ENCODE measurements at regions not wholly inside any gene's neighbourhood (a gene's known extent, or its start where the extent isn't known, plus 50 kb on each side); places are given as distances from the start of the nearest gene placed in this dataset.
"Not testable (repeated sequence)": the region's sequence is repeated elsewhere in the genome, so short reads cannot be mapped to it uniquely, and the experiment has no call there.

DNA sequence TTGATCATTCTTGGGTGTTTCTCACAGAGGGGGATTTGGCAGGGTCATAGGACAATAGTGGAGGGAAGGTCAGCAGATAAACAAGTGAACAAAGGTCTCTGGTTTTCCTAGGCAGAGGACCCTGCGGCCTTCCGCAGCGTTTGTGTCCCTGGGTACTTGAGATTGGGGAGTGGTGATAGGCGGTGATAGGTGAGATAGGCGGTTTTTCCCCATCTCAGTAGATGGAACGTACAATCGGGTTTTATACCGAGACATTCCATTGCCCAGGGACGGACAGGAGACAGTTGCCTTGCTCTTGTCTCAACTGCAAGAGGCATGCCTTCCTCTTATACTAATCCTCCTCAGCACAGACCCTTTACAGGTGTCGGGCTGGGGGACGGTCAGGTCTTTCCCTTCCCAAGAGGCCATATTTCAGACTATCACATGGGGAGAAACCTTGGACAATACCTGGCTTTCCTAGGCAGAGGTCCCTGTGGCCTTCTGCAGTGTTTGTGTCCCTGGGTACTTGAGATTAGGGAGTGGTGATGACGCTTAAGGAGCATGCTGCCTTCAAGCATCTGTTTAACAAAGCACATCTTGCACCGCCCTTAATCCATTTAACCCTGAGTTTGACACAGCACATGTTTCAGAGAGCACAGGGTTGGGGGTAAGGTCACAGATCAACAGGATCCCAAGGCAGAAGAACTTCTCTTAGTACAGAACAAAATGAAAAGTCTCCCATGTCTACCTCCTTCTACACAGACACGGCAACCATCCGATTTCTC lies 86.2 kb downstream of the OR2B2 start:
- not testable (repeated sequence) for H3K36me3 ChIP-seq; H3K4me1 ChIP-seq (ENCODE audit: low read depth); H3K27me3 ChIP-seq; DNase-seq (ENCODE audit: low read depth in 1 of 2, low spot score in 1 of 2); H3K27ac ChIP-seq; H3K9me3 ChIP-seq (ENCODE audit: low read depth)
- peak overlapping the region; percentile 74 for H3K4me3 ChIP-seq

DNA sequence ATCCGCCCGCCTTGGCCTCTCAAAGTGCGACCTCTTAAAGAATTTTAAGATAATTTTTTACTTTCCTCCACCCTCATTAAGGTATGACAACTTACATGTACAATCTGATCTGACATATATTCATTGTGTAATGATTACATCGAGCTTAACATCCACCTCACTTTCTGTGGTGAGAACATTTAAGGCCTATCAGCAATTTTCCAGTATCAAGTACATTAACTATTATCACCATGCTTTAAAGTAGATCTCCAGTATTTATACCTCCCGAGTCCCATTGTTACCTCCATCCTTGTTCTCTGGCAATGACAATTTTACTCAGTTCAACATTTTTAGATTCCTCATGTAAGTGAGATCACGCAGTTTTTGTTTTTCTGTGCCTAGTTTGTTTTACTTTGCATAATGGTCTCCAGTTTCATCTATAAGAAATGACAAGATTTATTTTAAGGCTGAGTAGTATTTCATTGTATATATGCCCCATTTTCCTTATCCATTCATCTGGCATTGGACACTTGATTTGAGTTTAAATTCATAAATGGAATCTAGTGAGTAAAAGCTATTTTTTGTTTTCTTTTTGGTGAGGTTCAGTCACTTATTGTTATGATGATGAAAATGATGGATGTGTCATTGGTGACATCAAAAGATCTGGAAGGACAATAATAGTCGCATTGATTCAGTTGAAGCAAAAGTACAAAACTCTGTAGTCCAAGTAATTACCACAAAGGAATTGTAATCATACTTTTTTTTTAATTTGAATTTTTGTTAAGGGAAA lies 87.0 kb downstream of the OR2B2 start:
- H3K36me3 ChIP-seq = no peaks in the 10 kb centered on the region
- H3K4me3 ChIP-seq = peak overlapping the region; percentile 74
- DNase-seq (ENCODE audit: low read depth in 1 of 2, low spot score in 1 of 2) = no peak
- H3K27ac ChIP-seq = peak overlapping the region; percentile 60
- H3K27me3 ChIP-seq = no peaks in the 10 kb centered on the region
- TF ChIP-seq, protein P1, sequence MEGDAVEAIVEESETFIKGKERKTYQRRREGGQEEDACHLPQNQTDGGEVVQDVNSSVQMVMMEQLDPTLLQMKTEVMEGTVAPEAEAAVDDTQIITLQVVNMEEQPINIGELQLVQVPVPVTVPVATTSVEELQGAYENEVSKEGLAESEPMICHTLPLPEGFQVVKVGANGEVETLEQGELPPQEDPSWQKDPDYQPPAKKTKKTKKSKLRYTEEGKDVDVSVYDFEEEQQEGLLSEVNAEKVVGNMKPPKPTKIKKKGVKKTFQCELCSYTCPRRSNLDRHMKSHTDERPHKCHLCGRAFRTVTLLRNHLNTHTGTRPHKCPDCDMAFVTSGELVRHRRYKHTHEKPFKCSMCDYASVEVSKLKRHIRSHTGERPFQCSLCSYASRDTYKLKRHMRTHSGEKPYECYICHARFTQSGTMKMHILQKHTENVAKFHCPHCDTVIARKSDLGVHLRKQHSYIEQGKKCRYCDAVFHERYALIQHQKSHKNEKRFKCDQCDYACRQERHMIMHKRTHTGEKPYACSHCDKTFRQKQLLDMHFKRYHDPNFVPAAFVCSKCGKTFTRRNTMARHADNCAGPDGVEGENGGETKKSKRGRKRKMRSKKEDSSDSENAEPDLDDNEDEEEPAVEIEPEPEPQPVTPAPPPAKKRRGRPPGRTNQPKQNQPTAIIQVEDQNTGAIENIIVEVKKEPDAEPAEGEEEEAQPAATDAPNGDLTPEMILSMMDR (IDR thresholded peaks at IDR 0.05; ENCODE audit: low read depth, low read length) = no peak
- H3K4me1 ChIP-seq (ENCODE audit: low read depth) = no peaks in the 10 kb centered on the region
- H3K9me3 ChIP-seq (ENCODE audit: low read depth) = no peaks in the 10 kb centered on the region

DNA sequence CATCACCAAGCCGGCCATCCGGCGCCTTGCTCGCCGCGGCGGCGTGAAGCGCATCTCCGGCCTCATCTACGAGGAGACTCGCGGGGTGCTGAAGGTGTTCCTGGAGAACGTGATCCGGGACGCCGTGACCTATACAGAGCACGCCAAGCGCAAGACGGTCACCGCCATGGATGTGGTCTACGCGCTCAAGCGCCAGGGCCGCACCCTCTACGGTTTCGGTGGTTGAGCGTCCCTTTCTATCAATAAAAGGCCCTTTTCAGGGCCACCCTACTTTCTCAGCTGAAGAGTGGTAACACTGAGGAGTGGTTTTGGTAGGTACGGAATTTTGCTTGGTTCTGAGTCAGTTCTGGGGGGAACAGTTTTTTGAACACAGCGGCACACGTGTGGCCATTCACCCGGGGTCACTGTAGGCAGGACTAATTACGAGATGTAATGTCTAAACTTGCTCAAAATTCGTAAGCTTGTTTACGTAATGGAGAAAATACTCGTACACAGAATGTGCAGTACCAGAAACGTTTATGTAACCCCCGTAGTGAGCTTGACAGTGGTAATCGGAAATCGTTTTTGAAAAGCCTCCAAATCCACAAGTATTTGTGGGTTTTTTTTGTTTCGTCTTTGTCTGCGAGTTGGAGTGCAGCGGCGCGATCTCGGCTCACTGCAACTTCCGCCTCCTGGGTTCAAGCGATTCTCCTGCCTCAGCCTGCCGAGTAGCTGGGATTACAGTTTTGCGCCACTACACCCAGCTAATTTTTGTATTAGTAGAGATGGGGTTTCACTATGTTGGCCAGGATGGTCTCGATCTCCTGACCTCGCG lies 87.8 kb downstream of the OR2B2 start:
- peak in 1 of 2 donors; percentile 85 for DNase-seq (ENCODE audit: low read depth in 1 of 2, low spot score in 1 of 2)
- H3K36me3 ChIP-seq; H3K27me3 ChIP-seq; H3K4me1 ChIP-seq (ENCODE audit: low read depth); H3K9me3 ChIP-seq (ENCODE audit: low read depth): not testable (repeated sequence)
- Histone ChIP-seq H3K4me3 (peak overlapping the region; percentile 74), H3K27ac (peak overlapping the region; percentile 60)

GRCh38 chr6:27823714-27824210 lies 88.4 kb downstream of the OR2B2 start:
- H3K4me3 ChIP-seq = peak overlapping the region; percentile 52
- H3K27ac ChIP-seq = peak overlapping the region; percentile 71
- not testable (repeated sequence) for H3K9me3 ChIP-seq (ENCODE audit: low read depth); H3K27me3 ChIP-seq; H3K36me3 ChIP-seq; H3K4me1 ChIP-seq (ENCODE audit: low read depth)
- peak; percentile 25 to 65 for DNase-seq (ENCODE audit: low read depth in 1 of 2, low spot score in 1 of 2)

DNA sequence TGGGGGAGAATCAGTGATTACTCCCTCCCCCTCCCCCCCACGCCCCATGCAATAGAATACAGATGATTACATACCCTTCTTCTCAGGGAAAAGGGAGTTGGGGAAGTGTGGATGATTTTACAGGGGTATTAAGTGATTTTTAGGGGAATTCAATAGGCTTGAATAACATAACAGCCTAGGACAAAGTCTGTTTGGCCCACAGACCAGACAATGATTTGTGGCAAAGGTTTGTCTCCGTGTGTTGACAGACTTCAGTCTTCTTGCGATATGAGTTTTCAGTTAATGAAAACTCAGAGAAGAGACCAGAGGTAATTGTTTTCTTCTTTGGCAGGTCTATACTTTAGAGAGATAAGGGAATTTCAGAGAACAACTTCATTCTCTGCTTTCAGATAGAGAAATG lies 95.3 kb downstream of the OR2B2 start:
- H3K27ac ChIP-seq = no peak overlapping the region
- H3K9me3 ChIP-seq (ENCODE audit: low read depth) = no peaks in the 10 kb centered on the region
- no peak for DNase-seq (ENCODE audit: low read depth in 1 of 2, low spot score in 1 of 2)
- no peaks in the 10 kb centered on the region for H3K36me3 ChIP-seq
- H3K4me3 ChIP-seq = no peak overlapping the region
- TF ChIP-seq, protein P1 (IDR thresholded peaks at IDR 0.05; ENCODE audit: low read depth, low read length) = no peak
- peaks cover 4% of the 10 kb centered on the region for H3K4me1 ChIP-seq (ENCODE audit: low read depth)
- H3K27me3 ChIP-seq = no peaks in the 10 kb centered on the region

DNA sequence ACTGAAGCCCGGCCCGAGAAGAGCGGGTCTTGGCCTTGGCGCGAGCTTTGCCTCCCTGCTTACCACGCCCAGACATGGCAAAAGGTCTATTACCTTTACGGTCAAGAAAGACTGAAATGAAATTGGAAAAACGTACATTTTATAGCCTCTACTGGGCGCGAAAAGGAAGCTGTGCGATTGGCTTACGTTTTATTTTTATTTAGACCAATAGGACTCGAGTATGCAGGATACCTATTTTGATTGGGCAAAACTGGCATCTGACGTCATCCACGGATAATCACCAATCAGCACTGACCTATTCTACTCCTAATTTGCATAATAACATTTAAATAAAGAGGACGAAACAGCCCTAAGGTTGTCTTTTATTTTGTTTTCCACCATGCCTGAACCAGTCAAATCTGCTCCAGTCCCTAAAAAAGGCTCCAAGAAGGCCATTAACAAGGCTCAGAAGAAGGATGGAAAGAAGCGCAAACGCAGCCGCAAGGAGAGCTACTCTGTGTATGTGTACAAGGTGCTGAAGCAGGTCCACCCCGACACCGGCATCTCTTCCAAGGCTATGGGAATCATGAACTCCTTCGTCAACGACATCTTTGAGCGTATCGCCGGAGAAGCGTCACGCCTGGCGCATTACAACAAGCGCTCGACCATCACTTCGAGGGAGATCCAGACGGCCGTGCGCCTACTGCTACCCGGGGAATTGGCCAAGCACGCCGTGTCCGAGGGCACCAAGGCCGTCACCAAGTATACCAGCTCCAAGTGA lies 97.4 kb downstream of the OR2B2 start:
- H3K27ac ChIP-seq = no peak overlapping the region
- TF ChIP-seq, protein P1 (IDR thresholded peaks at IDR 0.05; ENCODE audit: low read depth, low read length) = no peak
- H3K27me3 ChIP-seq = no peaks in the 10 kb centered on the region
- peaks cover 7% of the 10 kb centered on the region for H3K4me1 ChIP-seq (ENCODE audit: low read depth)
- peak; percentile 81 to 97 for DNase-seq (ENCODE audit: low read depth in 1 of 2, low spot score in 1 of 2)
- H3K36me3 ChIP-seq = no peaks in the 10 kb centered on the region
- no peaks in the 10 kb centered on the region for H3K9me3 ChIP-seq (ENCODE audit: low read depth)
- peak overlapping the region; percentile 14 for H3K4me3 ChIP-seq

DNA sequence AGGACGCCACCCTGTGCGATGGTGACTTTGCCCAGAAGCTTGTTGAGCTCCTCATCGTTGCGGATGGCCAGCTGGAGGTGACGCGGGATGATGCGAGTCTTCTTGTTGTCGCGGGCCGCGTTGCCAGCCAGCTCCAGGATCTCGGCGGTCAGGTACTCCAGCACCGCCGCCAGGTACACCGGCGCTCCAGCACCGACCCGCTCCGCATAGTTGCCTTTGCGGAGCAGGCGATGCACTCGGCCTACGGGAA lies 97.9 kb downstream of the OR2B2 start:
- H3K27me3 ChIP-seq; H3K9me3 ChIP-seq (ENCODE audit: low read depth); DNase-seq (ENCODE audit: low read depth in 1 of 2, low spot score in 1 of 2); H3K36me3 ChIP-seq; H3K27ac ChIP-seq; H3K4me1 ChIP-seq (ENCODE audit: low read depth): not testable (repeated sequence)
- H3K4me3 ChIP-seq = peak overlapping the region; percentile 14
